ENCODE measurements at regions not wholly inside any gene's neighbourhood (a gene's known extent, or its start where the extent isn't known, plus 50 kb on each side); places are given as distances from the start of the nearest gene placed in this dataset.

DNA sequence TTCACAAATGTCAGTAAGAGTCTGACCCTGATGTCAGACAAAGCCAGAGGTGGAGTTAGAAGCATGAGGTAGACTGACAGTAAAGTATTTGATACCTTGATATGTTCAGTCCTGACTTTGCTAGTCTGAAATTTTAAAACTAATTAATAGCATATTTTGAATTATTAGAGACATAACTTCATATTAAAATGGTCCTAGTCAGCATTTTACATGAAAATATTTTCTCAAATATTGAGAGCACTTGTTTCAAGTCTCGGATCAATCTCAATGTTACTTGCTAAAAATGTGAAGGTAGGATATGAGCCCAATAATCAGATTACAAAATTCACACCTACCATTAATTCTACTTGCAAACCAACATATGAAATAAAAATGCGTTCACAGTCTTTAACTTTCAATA lies 58.1 kb upstream of the TTC14 start:
- H3K36me3 ChIP-seq (ENCODE audit: control insufficient read depth, insufficient read depth, low read length), result no peaks in the 10 kb centered on the region
- no peak overlapping the region for H3K27ac ChIP-seq (ENCODE audit: low read length)
- no peak overlapping the region for H3K4me3 ChIP-seq (ENCODE audit: low read length)
- no CpG with 5 or more reads among the region's 2 CpGs for WGBS (ENCODE audit: insufficient coverage)
- H3K4me1 ChIP-seq (ENCODE audit: control insufficient read depth, insufficient read depth, low read length), result no peaks in the 10 kb centered on the region
- no peak for DNase-seq
- no peaks in the 10 kb centered on the region for H3K27me3 ChIP-seq (ENCODE audit: control insufficient read depth, insufficient read depth, low read length)
- peaks cover 2% of the 10 kb centered on the region for H3K9me3 ChIP-seq (replicated peaks; ENCODE audit: control insufficient read depth, low read depth, low read length)

GRCh38 chr3:180546863-180547262 lies 55.1 kb upstream of the TTC14 start:
- WGBS (ENCODE audit: insufficient coverage), result no CpG with 5 or more reads among the region's 1 CpG
- DNase-seq, result no peak
- Histone ChIP-seq H3K4me3 (ENCODE audit: low read length) (no peak overlapping the region), H3K9me3 (replicated peaks; ENCODE audit: control insufficient read depth, low read depth, low read length) (peaks cover 2% of the 10 kb centered on the region), H3K27me3 (ENCODE audit: control insufficient read depth, insufficient read depth, low read length) (no peaks in the 10 kb centered on the region), H3K4me1 (ENCODE audit: control insufficient read depth, insufficient read depth, low read length) (no peaks in the 10 kb centered on the region), H3K27ac (ENCODE audit: low read length) (no peak overlapping the region), H3K36me3 (ENCODE audit: control insufficient read depth, insufficient read depth, low read length) (no peaks in the 10 kb centered on the region)

DNA sequence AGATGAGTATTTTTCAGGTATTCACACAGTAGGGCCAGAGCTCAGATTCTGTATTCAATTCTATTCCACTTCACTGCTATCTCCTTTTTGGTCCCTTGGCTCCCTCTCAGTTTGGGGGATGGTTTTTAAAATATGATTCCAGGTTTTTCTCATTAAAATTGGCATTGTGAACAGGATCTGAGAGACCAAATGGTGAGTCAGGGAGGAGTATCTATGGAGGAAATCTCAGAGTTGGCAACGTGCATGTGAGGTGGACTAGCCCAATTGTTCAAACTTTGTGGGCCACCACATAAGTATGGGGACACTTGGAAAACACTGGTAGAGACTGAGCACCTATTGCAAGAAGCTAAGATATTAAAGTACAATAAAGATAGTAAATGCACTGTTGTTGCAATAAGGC lies 53.9 kb upstream of the TTC14 start:
- Histone ChIP-seq H3K27me3 (ENCODE audit: control insufficient read depth, insufficient read depth, low read length) (no peaks in the 10 kb centered on the region), H3K9me3 (replicated peaks; ENCODE audit: control insufficient read depth, low read depth, low read length) (no peaks in the 10 kb centered on the region), H3K36me3 (ENCODE audit: control insufficient read depth, insufficient read depth, low read length) (no peaks in the 10 kb centered on the region), H3K27ac (ENCODE audit: low read length) (no peak overlapping the region), H3K4me1 (ENCODE audit: control insufficient read depth, insufficient read depth, low read length) (no peaks in the 10 kb centered on the region), H3K4me3 (ENCODE audit: low read length) (no peak overlapping the region)
- WGBS (ENCODE audit: insufficient coverage), result 56% methylated on average over 1 of the region's 1 CpG
- DNase-seq, result no peak

Measured in muscle of leg (tissue), 3 donors.